ENCODE measurements at regions not wholly inside any gene's neighbourhood (a gene's known extent, or its start where the extent isn't known, plus 50 kb on each side); places are given as distances from the start of the nearest gene placed in this dataset.
"Not testable (repeated sequence)": the region's sequence is repeated elsewhere in the genome, so short reads cannot be mapped to it uniquely, and the experiment has no call there.

DNA sequence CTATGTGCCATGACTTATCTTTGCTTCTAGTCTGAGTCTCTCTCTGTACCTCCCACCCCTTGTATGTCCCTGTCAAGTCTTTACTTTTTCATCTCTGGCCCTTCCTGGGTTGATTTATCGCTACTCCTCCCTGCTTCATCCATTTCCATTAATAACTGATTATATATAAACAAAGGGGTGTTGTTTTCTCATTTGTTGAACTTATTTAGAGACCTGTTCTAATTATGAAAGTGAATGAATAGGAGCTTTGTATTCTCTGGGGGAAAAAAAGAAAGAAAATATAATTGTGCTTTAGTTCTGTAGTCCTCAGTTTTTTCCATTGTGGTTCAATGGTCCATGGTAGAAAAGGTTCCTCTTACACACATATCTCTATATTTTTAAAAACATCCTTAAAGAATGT is 328.9 kb upstream of the PPP2R3A start:
- no peak for DNase-seq (ENCODE audit: low read depth)

DNA sequence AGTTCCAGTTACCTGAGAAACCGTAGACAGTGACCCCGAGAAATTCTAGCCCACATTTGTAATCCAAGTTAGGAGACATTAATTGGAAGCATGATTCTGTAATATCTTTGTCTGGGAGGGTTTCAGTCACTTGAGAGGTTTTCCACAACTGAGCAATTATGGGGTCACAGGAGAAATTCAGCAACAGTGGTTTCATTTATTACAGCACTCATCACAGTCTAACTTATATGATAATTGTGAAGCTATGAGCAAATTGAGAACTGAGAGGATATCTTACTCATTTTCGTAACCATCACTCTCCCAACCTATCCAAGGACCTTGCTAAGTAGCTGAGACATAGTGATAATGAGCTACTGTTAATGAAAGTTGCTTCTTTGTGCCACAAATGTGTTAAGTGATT is 328.5 kb upstream of the PPP2R3A start:
- DNase-seq (ENCODE audit: low read depth), result no peak

DNA sequence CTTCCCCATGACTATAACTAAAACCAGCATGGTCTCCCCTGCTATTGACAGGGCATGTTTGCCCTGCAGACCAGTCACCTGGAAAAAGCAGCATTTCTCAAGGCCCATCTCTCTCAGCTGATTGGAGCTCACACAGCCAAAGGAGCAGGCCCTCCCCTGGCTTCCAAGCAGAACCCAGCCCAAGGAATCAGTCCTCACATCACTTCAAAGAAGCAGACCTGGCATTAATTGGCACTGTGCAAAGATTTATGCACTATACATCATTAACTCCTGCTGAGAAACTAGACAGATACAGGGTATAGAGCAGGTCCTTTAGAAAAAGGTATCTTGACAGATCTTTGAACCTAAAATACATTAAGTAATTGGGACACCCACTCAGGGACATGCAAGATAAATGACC is 323.8 kb upstream of the PPP2R3A start:
- DNase-seq (ENCODE audit: low read depth), result no peak

DNA sequence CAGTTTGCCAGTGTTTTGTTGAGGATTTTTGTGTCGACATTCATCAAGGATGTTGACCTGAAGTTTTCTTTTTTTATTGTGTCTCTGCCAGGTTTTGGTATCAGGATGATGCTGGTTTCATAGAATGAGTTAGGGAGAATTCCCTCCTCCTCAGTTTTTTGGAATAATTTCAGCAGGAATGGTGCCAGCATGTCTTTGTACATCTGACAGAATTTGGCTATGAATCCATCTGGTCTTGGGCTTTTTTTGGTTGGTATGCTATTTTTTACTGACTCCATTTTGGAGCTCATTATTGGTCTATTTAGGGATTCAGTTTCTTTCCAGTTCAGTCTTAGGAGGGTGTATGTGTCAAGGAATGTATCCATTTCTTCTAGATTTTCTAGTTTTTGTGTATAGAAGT is 320.0 kb upstream of the PPP2R3A start:
- DNase-seq (ENCODE audit: low read depth), result no peak

DNA sequence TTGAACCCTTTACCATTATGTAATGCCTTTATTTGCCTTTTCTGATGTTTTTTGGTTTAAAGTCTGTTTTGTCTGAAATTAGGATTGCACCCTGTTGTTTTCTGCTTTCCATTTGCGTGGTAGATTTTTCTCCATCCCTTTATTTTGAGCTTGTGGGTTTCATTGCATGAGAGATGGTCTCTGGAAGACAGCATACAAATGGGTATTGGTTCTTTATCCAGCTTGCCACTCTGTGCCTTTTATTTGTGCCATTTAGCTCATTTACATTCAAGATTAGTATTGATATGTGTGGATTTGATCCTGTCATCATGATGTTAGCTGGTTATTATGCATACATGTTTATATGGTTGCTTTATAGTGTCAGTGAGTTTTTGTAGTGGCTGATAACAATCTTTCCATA is 318.7 kb upstream of the PPP2R3A start:
- no peak for DNase-seq (ENCODE audit: low read depth)

DNA sequence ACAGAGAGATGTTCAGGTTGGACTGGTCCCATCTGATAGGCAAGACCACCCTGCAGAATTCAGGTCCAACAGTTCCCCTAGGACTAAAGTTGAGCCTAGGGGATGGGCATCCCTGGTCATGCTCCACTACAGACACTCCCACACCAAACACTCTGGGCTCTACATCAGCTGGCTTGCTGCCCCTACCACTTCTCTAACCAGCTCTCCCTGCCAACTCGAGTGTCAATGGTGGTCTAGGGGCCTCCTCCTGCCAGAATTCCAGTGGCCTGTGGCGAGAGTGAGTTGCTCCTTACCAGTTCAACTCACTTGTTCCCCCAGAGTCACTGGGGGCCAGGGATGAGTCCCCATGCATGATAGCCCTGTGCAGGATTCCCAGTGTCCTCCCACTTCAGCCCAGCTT is 316.2 kb upstream of the PPP2R3A start:
- DNase-seq (ENCODE audit: low read depth), result no peak

DNA sequence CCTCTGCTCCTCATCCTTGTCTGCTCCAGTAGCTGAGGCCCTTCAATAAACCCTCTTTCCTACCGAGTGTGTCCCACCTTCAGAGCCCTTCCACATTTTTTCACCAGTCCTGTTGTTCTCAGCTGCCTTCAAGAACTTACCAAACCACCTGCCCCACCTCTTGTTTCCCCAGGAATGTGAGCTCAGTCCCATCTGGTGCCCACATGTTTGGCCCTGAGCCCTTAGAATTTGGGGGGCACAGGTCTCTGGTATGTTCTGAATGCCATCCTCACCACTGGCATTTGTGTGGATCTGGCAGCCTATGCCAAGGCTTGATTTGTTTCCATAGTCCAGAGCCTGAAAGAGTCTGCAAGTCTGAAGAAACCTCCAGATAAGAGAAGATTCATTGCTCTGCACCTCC is 315.2 kb upstream of the PPP2R3A start:
- no peak for DNase-seq (ENCODE audit: low read depth)

DNA sequence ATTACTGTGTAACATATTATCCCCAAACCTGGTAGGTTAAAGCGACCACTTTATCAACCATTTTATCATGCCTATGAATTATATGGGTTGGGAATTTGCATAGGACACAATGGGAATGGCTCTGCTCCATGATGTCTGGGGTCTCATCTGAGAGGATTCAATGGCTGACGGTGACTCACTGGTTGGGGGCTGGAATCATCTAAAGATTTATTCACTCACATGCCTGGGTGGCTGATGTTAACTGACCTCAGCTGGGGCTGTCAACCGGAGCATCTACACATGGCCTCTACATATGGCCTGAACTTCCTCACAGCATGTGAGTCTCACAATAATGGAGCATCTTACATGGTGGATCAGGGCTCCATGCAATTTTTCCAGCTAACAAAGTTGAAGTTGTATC is 313.1 kb upstream of the PPP2R3A start:
- no peak for DNase-seq (ENCODE audit: low read depth)

DNA sequence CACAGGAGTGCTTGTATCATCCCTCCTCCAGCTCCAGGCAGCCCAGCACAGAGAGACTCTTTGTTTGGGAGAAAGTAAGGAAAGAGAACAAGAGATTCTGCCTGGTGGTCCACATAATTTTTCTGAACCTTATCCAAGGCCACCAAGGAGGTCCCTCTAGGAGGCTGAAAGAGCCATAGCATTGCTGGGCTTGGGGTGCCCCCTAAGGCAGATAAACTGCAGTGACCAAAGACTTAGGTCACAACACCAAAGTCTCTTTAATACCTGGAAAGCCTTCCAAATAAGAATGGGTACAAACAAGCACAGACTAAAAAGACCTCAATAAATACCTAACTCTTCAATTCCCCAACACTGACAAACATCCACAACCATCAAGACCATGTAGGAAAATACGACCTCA is 310.2 kb upstream of the PPP2R3A start:
- DNase-seq (ENCODE audit: low read depth), result no peak

DNA sequence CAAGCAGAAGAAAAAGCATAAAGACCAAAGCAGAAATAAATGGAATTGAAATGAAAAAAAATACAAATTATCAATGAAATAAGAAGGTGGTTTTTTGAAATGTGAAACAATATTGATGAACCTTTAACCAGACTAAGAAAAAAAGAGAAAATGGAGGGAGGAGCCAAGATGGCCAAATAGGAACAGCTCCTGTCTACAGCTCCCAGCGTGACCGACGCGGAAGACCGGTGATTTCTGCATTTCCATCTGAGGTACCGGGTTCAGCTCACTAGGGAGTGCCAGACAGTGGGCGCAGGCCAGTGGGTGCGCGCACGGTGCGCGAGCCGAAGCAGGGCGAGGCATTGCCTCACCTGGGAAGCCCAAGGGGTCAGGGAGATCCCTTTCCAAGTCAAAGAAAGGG is 307.1 kb upstream of the PPP2R3A start:
- not testable (repeated sequence) for DNase-seq (ENCODE audit: low read depth)

DNA sequence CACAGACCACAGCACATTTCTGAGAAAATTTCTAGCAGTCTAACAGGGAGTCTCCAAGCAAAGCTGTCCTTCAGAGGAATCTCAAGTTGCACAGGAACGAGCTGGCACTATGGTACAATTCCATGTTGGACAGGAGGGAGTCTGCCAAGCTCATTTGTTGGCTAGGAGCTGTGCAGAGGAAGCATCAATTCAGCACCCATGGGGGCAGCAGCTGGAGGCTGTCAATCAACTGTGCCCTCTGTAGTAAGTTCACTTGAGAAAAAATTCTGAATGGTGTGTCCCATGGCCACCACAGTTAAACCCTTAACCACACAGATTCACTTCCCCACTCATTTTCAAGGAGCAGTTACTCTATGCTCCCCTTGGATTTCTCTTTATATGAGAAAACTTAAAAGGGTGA is 298.5 kb upstream of the PPP2R3A start:
- DNase-seq (ENCODE audit: low read depth), result no peak

DNA sequence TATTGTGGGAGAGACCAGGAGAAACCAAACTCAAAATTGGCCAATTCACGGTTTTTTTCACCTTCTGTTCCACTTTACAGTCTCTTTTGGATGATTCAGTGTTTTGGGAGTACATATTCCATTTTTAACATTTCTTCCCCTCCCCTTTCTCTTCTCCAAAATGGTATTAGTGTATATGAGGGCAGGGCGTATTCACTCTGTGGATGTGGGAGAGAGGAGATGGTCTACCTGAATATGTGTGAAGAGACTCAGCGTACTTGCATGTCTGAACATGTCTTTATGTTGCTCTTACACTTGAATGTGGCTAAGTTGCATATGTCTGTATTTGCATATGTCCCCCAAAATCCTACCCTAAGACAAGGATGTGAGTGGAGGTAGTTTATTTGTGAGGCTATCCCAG is 291.0 kb upstream of the PPP2R3A start:
- no peak for DNase-seq (ENCODE audit: low read depth)

DNA sequence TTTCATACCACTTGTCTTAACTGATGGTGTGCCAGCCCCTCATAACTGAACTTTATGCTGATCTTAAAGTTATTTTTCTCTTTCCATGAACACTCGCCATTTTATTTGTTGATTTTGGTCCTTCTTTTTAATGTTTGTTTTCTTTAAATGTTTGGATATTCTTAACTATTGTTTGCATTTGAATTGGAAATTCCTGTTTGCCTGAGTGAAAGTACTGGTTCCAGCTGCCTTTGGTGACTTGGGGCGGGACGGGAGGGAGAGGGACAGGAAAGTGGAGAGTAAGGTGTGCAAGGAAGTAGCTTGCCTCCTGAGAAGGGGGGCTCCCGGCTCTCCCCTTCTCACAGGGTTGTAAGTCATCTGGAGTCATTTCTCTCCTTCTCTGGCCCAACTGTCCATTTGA is 287.1 kb upstream of the PPP2R3A start:
- no peak for DNase-seq (ENCODE audit: low read depth)

DNA sequence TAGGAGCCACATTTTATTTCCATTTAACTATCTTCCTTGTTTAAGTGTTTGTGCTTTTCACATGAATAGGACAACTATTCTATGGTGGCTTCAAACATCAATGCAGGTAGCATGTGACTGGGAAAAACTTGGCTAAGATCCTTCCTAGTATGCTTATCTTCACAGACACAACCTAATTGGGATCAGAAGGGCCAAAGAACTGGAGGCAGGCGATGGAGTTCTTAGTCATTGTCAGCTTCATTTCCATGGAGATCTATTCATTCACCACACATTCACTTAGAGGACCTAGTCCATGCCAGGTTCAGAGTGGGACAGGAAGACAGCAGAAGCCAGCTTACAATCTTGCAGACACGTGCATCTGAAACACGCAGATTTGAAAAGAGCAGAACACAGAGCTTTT is 277.5 kb upstream of the PPP2R3A start:
- no peak for DNase-seq (ENCODE audit: low read depth)

DNA sequence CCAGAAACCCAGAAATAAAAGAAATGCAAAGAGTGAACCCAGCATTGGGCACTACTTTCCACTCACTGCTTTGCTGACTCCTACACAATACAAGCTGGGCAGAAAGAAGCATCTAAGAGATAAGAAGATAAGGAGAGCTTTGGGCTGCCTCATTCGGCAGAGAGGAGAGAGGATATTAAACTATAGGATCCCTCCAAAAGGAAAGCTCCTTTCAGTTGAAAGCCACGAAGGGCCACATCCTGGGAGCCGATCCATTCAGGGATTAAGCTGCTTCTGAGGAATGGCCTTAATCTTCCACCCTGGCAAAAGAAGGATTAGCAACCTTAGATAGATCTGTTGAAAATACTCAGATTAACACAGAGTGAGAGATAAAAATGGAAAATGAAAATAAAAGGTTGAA is 274.9 kb upstream of the PPP2R3A start:
- no peak for DNase-seq (ENCODE audit: low read depth)

DNA sequence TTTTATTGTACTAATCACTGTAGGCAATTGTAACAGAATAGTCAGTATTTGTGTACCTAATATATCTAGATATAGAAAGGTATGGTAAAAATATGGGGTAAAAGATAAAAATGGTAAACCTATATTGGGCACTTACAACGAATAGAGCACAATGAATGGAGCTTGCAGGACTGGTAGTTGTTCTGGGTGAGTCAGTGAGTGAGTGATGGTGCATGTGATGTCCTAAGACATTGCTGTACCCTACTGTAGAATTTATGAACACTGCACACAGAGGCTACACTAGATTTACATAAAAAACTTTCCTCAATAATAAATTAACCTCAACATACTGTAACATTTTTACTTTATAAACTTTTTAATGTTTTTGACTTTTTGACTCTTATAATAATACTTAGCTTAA is 274.3 kb upstream of the PPP2R3A start:
- DNase-seq (ENCODE audit: low read depth), result no peak

DNA sequence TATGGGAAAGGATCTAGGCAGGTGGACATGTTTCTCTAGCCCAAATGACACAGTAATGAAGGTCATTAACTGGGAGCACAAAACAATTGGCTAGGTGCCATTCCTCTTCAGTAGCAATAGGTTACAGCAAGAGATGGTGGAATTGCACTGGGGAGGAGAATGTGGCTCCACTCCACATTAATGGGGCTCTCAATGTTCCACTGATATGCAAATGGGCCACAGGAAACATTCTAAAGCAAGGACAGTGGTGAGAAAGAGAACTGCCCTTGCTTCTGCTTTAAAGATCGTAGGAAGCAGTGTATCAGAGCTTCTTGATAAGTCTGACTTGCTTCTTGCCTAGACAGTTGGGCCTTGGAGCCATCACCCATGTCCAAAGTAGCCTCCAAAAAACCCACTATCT is 271.4 kb upstream of the PPP2R3A start:
- no peak for DNase-seq (ENCODE audit: low read depth)

DNA sequence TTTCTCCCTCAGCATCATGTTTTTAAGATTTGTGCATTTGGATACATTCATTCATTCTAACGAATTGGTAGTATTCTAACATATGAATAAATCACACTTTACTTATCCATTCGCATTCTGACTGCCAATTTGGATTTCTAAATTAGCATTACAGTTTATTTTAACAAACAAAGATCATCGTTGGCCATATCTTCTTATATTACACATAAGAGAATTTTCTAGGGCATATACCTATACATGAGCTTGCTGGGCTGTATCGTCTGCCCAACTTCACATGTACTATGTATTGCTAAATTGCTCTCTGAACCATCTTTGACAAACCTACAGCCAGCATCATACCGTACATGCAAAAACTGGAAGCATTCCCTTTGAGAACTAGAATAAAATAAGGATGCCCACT is 265.8 kb upstream of the PPP2R3A start:
- no peak for DNase-seq (ENCODE audit: low read depth)

DNA sequence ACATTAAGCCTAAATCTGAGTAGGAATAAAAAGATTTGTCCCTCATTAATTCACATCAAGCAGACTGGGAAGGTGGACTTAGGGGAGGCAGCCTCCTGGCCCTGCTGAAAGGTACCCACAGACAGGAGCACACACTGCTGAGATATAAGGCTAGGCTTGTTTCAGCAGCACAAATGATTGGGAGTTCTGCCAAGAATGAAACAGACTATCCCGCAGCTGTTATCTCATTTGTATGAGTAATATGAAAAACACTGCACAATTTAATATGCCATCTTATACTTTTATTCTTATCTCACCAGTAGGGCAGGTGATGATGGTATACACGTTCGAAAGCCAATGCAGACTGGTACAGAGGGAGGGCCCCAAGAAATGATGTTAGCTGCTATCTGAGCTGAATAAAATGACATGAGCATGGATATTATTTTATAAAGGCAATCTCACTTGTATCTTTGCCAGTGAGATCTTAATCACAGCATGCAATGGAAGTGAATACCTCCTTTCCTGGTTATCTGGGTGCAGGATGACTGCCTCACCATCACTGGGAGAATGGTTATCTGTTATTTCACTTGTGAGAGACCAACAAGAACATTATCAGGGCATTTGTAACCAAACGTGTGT is 258.7 kb upstream of the PPP2R3A start:
- no peak for DNase-seq (ENCODE audit: low read depth)

DNA sequence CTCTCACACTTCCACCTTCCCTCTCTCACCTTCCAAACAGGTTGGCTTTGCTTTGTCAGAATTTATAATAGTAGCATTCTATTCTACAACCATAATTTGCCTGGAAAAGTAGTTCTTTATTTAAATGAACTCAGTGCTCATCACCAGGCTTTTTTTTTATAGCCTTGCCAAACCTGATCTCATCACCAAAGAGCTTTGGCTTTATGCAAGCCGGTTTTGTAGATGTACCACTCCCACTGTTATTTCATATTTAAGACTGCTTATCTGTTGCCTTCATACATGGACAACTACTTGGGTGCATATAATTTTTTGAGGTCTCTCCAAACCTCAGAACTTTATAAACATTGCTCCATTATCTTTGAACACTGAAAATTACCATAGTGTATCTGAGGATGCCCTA is 246.1 kb upstream of the PPP2R3A start:
- no peak for DNase-seq (ENCODE audit: low read depth)

DNA sequence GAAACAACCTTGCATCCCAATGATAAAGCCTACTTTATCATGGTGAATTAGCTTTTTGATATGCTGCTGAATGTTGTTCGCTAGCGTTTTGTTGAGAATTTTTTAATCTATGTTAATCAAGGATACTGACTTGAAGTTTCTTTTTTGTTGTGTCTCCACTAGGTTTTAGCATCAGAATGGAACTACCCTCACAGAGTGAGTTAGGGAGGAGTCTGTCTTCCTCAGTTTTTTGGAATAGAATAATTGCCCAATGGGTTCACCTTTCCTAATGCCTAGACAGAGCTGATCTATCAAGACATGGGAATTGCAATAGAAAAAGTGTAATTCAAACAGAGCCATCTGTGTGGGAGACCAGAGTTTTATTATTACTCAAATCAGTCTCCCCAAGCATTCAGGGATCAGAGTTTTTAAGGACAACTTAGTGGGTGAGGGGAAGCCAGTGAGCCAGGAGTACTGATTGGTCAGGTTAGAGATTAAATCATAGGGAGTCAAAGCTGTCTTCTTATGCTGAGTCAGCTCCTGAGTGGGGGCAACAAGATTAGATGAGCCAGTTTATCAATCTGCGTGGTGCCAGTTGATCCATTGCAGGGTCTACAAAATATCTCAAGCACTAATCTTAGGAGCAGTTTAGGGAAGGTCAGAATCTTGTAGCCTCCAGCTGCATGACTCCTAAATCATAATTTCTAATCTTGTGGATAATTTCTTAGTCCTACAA is 237.4 kb upstream of the PPP2R3A start:
- DNase-seq (ENCODE audit: low read depth), result no peak

DNA sequence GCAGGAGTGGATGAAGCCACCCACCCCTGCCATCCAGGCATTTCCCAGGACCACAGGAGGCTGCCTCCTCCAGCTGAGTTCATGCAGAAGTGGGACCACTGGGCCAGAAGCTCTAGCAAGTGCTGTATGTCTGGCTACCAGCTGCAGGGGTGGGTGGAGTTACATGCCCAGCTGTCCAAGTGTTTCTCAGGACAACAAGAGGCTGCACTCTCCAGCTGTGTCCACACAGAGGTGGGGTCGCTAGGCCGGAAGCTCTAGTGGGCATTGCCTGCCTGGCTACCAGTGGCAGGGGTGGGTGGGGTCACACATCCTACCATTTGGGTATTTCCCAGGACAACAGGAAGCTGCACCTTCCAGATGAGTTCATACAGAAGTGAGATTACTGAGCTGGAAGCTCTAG is 234.0 kb upstream of the PPP2R3A start:
- no peak for DNase-seq (ENCODE audit: low read depth)

DNA sequence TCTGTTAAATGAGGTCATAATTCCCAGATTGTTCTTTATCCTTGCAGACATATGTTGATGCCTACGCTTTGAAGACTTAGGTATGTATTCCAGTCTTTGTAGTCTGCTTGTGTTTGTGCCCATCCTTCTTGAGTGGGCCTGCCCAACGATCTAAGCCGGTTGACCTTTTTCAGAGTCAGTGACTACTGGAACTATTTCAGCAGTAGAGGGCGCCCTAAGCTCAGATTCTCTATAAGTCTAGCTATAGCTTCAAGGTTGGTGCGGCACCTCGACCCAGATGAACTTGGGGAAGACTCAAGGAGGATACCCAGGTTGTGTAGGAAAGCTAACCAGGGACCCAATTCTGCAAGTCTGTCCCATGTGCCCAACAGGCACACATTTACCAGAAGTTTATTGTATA is 228.8 kb upstream of the PPP2R3A start:
- DNase-seq (ENCODE audit: low read depth), result peak; percentile 44

DNA sequence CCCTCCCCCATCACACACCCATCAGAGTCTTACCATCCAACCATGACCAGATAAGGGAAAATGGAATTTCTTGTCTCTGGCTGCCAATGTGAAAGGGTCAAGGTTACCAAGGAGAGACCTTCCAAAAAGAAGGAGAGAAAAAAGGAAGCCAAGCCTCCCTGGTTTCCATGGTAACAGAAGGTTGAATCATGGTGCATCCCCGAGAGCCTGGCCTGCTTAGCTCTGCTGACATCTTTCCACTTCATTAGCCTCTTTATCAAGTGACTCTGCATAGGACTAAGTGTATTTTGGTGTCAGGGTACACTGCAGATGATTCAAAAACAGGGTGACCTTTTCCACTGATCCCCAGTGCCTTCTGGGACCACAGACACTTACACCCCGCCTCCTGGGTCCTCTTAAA is 225.7 kb upstream of the PPP2R3A start:
- peak; percentile 2 for DNase-seq (ENCODE audit: low read depth)

Measured in EH (cell line).